GM18861 (cell line): ENCODE measurements at regions not wholly inside any gene's neighbourhood (a gene's known extent, or its start where the extent isn't known, plus 50 kb on each side); places are given as distances from the start of the nearest gene placed in this dataset.

ENCODE experiments used
- ATAC-seq: cut with Tn5 transposase; IDR thresholded peaks from one replicate; pipeline ENCODE4 v1.9.1; 2021; ENCODE audit not compliant: unreplicated experiment

- ATAC-seq = no peak
These were observed 235.9 kb upstream of the CDH6 start for GRCh38 chr5:30957591-30957990.

- ATAC-seq = no peak
These were observed 237.2 kb upstream of the CDH6 start for GRCh38 chr5:30956251-30956650.

DNA sequence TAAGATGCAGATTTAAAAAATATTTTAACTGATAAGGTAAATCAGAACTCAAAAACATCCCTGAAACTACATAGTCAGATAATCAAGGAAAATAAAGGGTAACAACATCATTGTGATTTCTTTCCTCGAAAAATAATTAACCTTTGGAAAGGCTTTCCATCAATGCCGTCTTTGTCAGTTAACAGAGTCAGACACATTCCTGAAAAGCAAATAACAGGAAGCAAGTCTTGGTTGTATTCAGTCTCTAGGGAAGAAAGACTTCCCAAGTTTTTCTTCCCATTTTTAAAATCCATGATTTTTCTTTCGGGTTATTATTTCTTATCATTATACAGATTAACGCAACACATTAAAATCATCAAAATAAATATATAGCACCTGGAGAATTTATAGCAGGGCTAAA lies 256.4 kb upstream of the CDH6 start:
- ATAC-seq = no peak

DNA sequence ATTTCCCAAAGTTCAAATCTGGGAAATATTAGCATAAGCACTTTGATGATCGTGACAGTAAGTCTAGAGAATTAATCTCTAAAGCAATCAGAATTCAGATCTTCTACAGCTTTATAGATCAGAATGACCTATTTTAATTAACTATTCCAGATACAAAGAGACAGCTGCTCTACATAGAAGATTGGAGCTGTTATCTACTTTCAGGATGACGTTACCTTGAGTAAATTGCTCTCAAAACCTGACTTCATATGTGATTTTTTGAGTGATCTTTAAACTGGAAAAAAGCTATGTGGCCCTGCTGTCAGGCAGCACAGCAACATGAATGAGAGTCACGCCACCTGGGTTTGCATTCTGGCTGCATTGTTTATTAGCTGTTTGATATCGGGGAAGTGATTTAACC lies 259.9 kb upstream of the CDH6 start:
- no peak for ATAC-seq

DNA sequence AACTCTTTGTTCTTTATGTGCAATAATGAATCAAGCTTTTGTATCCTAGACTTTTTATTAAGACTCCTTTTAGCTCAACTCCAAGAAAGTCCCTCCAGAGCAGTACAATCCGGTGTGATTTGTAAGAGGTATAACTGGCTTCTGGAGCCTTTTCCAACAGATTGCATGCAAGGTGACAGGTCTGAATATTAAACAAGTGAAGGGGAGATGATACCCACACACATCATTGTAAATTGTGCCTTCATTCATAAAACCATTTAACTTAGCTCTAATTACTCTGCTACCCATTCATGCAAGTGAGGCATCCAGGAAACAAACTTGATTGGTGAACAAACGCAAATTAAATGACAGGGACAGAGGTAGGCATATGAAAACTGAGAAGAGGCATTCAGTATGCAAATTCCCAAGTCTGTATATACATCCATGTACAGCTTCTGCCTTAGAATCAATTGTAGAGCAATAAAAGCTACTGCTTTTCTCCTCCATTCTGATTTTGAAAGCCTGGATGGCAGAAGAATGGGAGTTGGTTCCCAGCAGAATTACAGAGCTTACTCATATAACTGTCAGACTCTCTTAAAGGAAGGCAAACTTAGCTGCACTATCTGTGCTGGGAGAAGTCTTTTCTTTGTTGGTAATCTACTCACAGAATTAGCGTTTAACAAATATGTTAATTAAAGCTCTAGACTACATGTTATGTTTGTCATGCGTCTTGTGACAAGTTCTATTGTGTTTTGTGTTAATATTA lies 261.0 kb upstream of the CDH6 start:
- ATAC-seq = no peak

DNA sequence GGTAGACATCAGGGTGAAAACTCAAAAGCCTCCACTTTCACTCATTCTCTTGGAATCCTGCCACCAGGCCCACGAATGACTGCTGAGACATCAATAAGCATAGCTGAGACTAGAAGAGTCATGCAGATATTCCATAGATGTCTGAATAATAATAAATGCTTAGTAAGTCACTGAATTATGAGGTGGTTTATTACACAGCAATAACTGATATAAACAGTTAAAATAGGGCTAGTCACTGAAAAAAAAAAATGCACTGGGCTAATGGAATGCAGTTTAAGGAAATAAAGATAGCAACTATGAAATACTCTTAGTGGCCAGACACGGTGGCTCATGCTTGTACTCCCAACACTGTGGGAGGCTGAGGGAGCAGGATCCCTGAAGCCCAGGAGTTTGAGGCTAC lies 262.8 kb upstream of the CDH6 start:
- no peak for ATAC-seq

DNA sequence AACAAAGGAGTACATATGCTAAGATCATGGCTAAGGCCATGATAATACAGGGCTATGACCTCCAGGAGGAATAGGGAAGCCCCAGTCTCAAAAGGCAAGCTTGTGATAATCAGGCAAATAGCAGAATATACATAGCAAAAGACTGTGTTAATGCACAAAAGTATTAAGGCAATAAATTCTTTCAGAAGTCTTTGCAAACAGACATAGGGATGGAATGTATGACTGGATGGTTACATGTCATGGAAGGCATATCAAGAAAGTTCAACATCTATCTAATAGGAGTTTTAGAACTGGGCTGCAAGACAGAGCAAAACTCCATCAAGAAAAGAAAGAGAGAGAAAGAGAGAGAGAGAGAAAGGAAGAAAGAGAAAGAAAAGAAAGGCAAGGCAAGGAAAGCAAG lies 264.5 kb upstream of the CDH6 start:
- no peak for ATAC-seq

DNA sequence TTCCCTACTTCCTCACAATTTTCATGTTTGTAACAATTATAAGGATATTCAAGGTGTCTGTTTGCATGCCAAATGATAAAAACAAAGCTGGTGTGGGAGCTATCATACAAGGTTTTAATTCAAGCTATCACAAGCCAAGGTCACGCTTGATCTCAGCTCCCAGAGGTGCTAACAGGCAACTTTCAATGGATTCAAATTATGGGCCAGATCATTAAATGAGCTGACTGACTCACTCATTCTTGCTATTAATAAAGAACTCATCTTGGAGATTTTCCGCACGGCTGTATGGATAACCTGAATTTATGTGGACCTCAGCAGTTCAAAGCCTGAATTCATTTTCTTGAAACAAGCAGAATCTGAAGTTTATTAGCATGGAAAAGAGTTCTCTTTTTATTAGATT lies 267.3 kb upstream of the CDH6 start:
- no peak for ATAC-seq

- no peak for ATAC-seq
These were observed 272.1 kb upstream of the CDH6 start for GRCh38 chr5:30921388-30921787.

DNA sequence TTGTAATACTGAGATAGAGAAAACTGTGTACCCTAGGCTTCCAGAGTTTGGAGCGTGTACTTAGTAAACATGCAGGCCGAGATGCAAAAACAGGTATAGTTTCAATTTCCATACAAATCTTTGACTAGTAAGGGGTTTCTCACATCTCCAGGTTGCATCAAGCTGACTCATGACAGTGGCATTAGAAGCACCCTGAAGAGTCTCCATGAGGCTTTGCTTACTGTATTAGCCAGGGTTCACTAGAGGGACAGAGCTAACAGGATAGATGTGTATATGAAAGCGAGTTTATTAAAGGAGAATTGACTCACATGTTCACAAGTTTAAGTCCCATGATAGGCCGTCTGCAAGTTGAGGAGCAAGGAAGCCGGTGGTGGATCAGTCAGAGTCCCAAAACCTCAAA lies 275.3 kb upstream of the CDH6 start:
- no peak for ATAC-seq

DNA sequence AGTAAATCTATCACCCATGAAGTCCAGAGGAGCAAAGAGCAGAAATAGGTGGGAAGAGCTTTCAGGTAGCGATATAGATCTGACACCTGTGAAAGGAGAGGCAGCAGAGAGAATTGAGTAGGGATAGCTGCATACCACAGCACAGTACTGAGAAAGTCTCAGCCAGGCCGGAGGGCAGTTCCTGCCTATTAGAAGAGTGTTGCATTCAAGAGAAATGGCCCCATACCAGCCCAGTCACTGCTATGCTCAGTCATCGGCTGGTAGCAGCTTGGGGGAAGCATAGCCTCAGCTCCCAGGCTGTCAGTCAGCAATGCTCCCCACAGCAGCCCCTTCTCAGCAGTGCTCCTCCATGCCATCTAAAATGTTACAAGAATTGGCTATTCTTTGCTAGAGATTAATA lies 285.1 kb upstream of the CDH6 start:
- ATAC-seq = no peak

DNA sequence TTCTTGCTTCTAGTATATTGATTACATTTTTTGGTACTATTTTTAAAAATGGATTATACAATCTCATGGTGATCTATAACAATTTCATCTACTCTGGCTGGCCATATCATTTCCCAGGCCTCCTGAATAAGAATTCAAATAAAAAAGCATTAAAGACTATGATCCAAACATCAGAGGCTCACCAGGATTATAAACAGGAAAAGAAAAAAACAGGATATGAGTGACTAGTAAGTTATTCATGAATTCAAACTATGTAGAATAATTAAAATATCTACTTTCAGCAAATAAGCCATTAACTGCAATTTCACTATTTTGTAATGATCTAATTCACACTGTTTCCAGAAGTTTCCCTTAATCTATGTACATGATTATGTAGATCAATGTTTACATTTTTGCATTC lies 293.1 kb upstream of the CDH6 start:
- no peak for ATAC-seq

- no peak for ATAC-seq
These were observed 298.7 kb upstream of the CDH6 start for GRCh38 chr5:30894811-30895210.

DNA sequence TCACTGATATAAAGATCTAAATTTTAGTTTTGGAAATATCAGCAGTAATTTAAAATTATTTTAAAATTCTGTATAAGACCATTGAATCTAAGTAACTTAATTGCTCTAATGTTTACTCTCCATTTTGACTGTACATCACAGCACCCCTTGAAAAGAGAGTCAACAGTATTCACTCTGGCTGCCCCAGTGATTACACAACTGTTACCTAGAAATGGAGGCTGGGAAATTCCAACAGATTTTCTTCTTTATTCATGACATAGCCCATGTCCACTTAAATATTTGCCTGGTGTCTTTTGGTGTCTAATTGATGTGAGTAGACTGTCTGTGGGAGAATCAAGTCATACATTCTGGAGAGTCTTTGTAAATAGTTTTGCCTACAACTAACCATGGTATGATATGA lies 301.8 kb upstream of the CDH6 start:
- no peak for ATAC-seq

- no peak for ATAC-seq
These were observed 303.1 kb upstream of the CDH6 start for GRCh38 chr5:30890377-30890776.

DNA sequence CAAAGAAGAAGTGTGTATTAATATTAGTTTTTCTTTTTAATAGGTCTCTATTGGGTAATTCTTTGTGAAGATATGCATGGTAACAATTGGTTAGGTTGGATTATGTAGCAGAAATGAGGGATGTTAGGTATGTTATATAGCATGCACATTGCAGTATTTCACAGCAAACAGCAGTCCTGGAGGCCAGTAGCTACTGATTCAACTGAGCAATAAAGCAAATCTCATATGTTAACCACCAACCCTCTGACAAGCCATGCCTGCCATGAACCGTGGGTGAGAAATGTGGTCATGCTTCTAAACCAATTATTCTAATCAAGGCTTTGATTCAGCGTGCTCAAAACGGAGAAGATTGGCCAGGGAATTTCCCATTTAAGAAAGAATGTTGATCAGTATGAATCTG lies 313.0 kb upstream of the CDH6 start:
- ATAC-seq = no peak

DNA sequence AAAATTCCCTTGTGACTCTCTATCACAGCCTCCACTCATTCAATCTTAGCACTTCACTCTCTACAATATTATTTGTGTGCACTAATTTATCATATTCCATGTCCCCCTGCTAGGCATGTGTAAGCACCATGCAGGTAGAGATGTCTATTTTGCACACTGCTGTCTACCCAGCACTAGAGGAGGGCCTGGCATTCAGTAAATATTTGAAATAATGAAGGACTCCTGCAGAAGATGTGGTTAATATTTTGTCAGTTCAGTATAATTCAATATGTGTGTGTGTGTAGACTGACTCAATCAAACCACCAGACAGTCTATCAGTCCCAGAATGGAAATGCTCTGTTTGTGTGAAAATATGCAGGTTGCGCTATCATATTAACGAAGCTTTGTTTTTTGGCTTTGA lies 313.6 kb upstream of the CDH6 start:
- ATAC-seq = no peak

DNA sequence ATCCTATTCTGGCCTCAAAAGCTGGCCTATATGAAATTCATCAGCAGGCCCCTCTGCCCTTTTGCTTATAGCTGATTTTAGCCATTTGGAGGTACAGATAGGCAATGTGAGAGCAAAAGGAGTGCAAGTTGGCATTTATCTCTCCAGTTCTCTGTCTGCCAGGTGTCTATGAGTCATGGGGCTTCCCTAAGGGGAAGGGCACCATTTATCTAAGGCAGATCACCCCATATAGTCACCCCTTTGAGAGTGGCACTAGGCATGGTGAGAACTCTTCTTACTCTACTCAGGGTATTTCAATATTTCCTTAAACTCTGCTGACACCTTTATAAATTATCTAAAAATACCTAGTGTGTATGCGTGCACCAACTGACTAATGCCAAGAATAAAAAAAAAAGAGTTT lies 314.7 kb upstream of the CDH6 start:
- no peak for ATAC-seq

DNA sequence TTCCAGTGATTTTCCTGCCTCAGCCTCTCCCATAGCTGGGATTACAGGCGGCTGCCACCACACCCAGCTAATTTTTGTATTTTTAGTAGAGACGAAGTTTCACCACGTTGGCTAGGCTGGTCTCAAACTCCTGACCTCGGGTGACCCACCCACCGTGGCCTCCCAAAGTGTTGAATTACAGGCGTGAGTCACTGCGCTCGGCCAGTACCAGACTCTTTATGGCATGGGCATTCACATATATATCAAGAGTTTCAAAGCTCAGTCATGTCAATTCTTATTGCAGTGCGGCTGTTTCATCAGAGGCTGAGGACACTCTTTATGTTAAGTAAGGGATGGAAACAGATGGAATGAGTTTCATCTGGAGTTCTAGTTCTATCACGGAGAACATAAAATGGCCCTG lies 315.2 kb upstream of the CDH6 start:
- ATAC-seq = no peak

GRCh38 chr5:30874241-30875034 lies 319.0 kb upstream of the CDH6 start:
- ATAC-seq = no peak

GRCh38 chr5:30871196-30871595 lies 322.3 kb upstream of the CDH6 start:
- ATAC-seq = no peak

GRCh38 chr5:30867711-30868110 lies 325.8 kb upstream of the CDH6 start:
- ATAC-seq = no peak

DNA sequence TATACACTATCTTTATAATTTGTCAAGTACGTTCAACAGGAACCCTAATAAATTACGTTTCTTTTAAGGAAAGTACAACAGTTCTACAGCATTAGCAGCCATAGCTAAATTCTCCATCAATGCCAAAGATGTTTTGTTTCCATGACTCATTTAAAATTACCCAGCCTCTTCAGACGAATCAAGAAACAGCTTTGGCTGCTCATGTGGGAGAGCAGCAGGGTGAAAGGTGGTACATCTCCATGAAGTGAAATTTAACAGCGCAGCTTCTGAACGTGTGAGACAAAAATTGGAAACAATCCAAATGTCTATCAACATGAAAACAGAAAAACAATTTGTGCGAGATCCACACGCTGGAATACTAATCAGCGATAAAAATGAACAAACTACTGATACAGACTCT lies 327.3 kb upstream of the CDH6 start:
- no peak for ATAC-seq
